SK-N-SH (cell line): ENCODE measurements at regions not wholly inside any gene's neighbourhood (a gene's known extent, or its start where the extent isn't known, plus 50 kb on each side); places are given as distances from the start of the nearest gene placed in this dataset.
"Not testable (repeated sequence)": the region's sequence is repeated elsewhere in the genome, so short reads cannot be mapped to it uniquely, and the experiment has no call there.

Experiments used
- CTCF ChIA-PET: fragments of 300-600, 350-600 bp; formaldehyde crosslinking; extraction: SDS; loops from one replicate; lab custom pipeline; 2021; lab: Yijun Ruan, JAX
- POLR2A ChIA-PET: fragments of 350-600 bp; sonication (Branson Sonifier 250); formaldehyde crosslinking; extraction: SDS; loops from one replicate; lab custom pipeline; 2020; ENCODE audit warnings: antibody characterized with exemption, inconsistent platforms; lab: Yijun Ruan, JAX
- DNase-seq: peaks from one replicate; pipeline ENCODE4 v3.0.0; 2012
- H2AFZ ChIP-seq: fragments of 200-600 bp; sonication (generic); 2 replicates; pipeline ENCODE4 v1.8.1; 2016; ENCODE audit warnings: antibody characterized with exemption, mild to moderate bottlenecking, low read depth
- H3F3A ChIP-seq: fragments of 200-600 bp; sonication (generic); replicated peaks from 2 replicates; pipeline ENCODE3; 2016; ENCODE audit warnings: antibody characterized with exemption, mild to moderate bottlenecking; ENCODE audit not compliant: insufficient read depth
- H3K27ac ChIP-seq, 2 experiments: fragments of 200-500 bp in 1 of 2; fragments of 200-600 bp in 1 of 2; sonication (Bioruptor generic) in 1 of 2; sonication (generic), shearing (Covaris generic) in 1 of 2; 2 replicates each; pipeline versions ENCODE4 v1.5.1 to v1.6.1; 2014 to 2016; ENCODE audit warnings: low read depth in 2 of 2, inconsistent platforms in 1 of 2, low read length in 1 of 2, mild to moderate bottlenecking in 1 of 2, mixed read lengths in 1 of 2
- H3K27me3 ChIP-seq: fragments of 200-600 bp; sonication (generic), shearing (Covaris generic); 2 replicates; pipeline ENCODE4 v1.6.1; 2016; ENCODE audit warnings: mixed run types; ENCODE audit not compliant: insufficient read depth
- H3K36me3 ChIP-seq, 2 experiments: fragments of 200-500 bp in 1 of 2; fragments of 200-600 bp in 1 of 2; sonication (Bioruptor generic) in 1 of 2; sonication (generic) in 1 of 2; replicated peaks in 1 of 2; 2 replicates each; pipeline versions ENCODE3 to v1.5.1; 2014 to 2016; ENCODE audit warnings: low read length in 1 of 2, mild to moderate bottlenecking in 1 of 2; ENCODE audit not compliant: insufficient read depth in 2 of 2, control insufficient read depth in 1 of 2
- H3K4me1 ChIP-seq, 2 experiments: fragments of 200-500 bp in 1 of 2; fragments of 200-600 bp in 1 of 2; sonication (Bioruptor generic) in 1 of 2; sonication (generic), shearing (Covaris generic) in 1 of 2; 2 replicates each; pipeline versions ENCODE4 v1.5.1 to v1.6.1; 2014 to 2016; ENCODE audit warnings: low read depth in 1 of 2, low read length in 1 of 2, mixed run types in 1 of 2; ENCODE audit not compliant: insufficient read depth in 2 of 2, control insufficient read depth in 1 of 2
- H3K4me2 ChIP-seq: fragments of 200-600 bp; sonication (generic), shearing (Covaris generic); 2 replicates; pipeline ENCODE4 v1.6.1; 2017; ENCODE audit warnings: mixed run types
- H3K4me3 ChIP-seq, 2 experiments: fragments of 200-500 bp in 1 of 2; fragments of 200-600 bp in 1 of 2; sonication (Bioruptor generic) in 1 of 2; sonication (generic), shearing (Covaris generic) in 1 of 2; 2 replicates each; pipeline versions ENCODE4 v1.5.1 to v1.8.1; 2014 to 2016; ENCODE audit warnings: low read depth in 2 of 2, inconsistent platforms in 1 of 2, low read length in 1 of 2, mild to moderate bottlenecking in 1 of 2, mixed read lengths in 1 of 2, moderate library complexity in 1 of 2
- H3K79me2 ChIP-seq: fragments of 200-600 bp; sonication (generic); 2 replicates; pipeline ENCODE4 v1.8.1; 2017; ENCODE audit warnings: mild to moderate bottlenecking; ENCODE audit not compliant: insufficient read depth
- H3K9ac ChIP-seq: fragments of 200-600 bp; sonication (generic); 2 replicates; pipeline ENCODE4 v1.6.1; 2017; ENCODE audit warnings: mixed run types
- H3K9me2 ChIP-seq: fragments of 200-600 bp; sonication (generic); 2 replicates; pipeline ENCODE4 v1.6.1; 2017; ENCODE audit warnings: mixed run types
- H3K9me3 ChIP-seq: fragments of 200-600 bp; sonication (generic); 2 replicates; pipeline ENCODE4 v1.6.1; 2017; ENCODE audit warnings: mixed run types, mild to moderate bottlenecking, moderate library complexity
- H4K20me1 ChIP-seq: fragments of 200-600 bp; sonication (generic); 2 replicates; pipeline ENCODE4 v1.6.1; 2017; ENCODE audit warnings: mild to moderate bottlenecking, mixed run types; ENCODE audit not compliant: insufficient read depth
- WGBS: methylation state at CpG from one replicate; pipeline ENCODE4 v1.1.6; 2017; ENCODE audit warnings: low lambda C conversion rate; 5-methylcytosine and 5-hydroxymethylcytosine counted together
- TF ChIP-seq, protein P1 (sequence below): IDR thresholded peaks from 2 replicates; pipeline ENCODE4; 2012

DNA sequence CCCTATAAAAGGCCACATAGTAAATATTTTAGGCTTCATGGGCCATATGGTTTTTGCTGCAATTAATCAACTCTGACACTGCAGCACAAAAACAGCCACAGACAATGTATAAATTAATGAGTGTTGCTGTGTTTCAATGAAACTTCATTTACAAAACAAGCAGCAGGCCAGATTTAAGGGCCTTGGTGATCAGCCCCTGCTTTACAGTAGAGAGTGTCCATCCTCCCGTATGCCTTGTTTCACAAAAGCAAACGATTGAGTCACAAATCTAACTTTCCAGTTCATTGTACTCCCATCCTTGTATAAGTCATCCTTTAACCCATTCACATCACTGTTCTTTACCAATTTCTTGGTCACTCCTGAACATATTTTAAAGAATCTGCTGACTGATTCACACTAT is 94.3 kb upstream of the NOX4 start:
- H3K9ac ChIP-seq, H3K27me3 ChIP-seq, H2AFZ ChIP-seq, H3K36me3 ChIP-seq, H4K20me1 ChIP-seq, H3K9me3 ChIP-seq, H3K4me3 ChIP-seq, H3K9me2 ChIP-seq, CTCF ChIA-PET, H3F3A ChIP-seq, H3K4me2 ChIP-seq, DNase-seq, H3K79me2 ChIP-seq, H3K4me1 ChIP-seq, POLR2A ChIA-PET: not testable (repeated sequence)
- H3K27ac ChIP-seq: peak overlapping the region in 1 of 2 experiments; percentile 28; a peak in 1 of 4 replicates
- WGBS: 20% methylated on average over 2 of the region's 2 CpGs

DNA sequence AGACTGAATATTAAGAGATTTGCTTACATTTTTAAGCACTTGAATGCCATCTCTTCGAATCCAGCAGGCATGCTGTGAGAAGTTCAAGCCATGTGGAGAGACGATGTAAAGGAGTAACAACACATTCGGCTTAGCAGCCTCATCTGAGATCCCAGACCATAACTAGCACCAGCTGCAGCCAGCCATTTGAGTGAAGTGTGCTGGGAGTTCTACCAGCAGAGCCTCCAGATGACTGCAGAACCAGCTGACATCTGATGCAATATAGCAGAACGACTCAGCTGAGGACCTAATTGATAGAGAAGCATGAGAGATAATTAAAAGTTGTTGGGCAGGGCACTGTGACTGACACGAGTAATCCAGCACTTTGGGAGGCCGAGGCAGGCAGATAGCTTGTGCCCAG is 98.2 kb upstream of the NOX4 start:
- DNase-seq, H3K79me2 ChIP-seq, H3K9me2 ChIP-seq, H3K27me3 ChIP-seq, H3F3A ChIP-seq, H3K9ac ChIP-seq, H4K20me1 ChIP-seq, H2AFZ ChIP-seq, CTCF ChIA-PET, H3K4me1 ChIP-seq, H3K9me3 ChIP-seq, H3K4me3 ChIP-seq, H3K36me3 ChIP-seq, H3K4me2 ChIP-seq, H3K27ac ChIP-seq, POLR2A ChIA-PET: not testable (repeated sequence)
- WGBS: 52% methylated on average over 5 of the region's 6 CpGs

DNA sequence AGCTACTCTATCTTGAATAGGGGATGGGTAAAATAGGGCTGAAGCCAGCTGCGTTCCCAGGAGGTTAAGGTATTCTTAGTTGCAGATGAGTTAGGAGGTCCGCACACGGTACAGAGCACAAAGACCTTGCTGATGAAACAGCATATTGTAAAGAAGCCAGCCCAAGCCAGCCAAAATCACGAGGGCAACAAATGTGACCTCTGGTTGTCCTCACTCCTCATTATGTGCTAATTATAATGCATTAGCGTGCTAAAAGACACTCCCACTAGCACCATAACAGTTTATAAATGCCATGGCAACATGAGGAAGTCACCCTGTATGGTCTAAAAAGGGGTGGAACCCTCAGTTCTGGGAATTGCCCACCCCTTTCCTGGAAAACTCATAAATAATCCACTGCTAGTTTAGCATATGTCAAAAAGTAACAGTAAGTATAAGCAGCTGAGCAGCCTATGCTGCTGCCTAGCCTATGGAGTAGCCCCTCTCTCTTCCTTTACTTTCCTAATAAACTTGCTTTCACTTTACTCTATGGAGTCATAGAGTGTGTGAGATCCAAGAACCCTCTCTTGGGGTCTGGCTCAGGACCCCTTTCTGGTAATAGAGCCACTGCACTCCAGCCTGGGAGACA is 98.9 kb upstream of the NOX4 start:
- CTCF ChIA-PET, H4K20me1 ChIP-seq, DNase-seq: not testable (repeated sequence)

DNA sequence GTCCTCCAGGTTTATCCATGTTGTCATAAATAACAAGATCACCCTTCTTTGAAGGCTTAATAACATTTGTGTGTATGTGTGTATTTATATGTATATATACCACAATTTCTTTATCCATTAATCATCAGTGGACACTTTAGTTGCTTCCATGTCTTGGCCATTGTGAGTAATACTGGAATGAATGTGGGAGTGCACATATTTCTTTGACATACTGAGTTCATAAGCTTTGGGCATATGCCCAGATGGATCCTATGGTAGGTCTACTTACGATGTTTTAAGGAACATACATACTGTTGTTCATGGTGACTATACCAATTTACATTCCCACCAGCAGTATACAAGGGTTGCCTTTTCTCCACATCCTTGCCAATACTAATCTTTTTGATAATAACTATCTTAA is 108.8 kb upstream of the TRIM77 start:
- H3K9me3 ChIP-seq, H2AFZ ChIP-seq, H3K4me2 ChIP-seq, DNase-seq, POLR2A ChIA-PET, H3K27me3 ChIP-seq, H3K9ac ChIP-seq, H3K79me2 ChIP-seq, H3K9me2 ChIP-seq, H4K20me1 ChIP-seq, CTCF ChIA-PET, H3K4me1 ChIP-seq, H3K36me3 ChIP-seq, H3K4me3 ChIP-seq, H3F3A ChIP-seq: not testable (repeated sequence)
- WGBS: 21% methylated on average over 1 of the region's 1 CpG
- H3K27ac ChIP-seq: peak overlapping the region in 1 of 2 experiments; percentile 4; a peak in 1 of 4 replicates
- TF ChIP-seq, protein P1, sequence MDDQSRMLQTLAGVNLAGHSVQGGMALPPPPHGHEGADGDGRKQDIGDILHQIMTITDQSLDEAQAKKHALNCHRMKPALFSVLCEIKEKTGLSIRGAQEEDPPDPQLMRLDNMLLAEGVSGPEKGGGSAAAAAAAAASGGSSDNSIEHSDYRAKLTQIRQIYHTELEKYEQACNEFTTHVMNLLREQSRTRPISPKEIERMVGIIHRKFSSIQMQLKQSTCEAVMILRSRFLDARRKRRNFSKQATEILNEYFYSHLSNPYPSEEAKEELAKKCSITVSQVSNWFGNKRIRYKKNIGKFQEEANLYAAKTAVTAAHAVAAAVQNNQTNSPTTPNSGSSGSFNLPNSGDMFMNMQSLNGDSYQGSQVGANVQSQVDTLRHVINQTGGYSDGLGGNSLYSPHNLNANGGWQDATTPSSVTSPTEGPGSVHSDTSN: peak; percentile 18; the same call in 1 of the 2 replicates

More for the DNA sequence above, 98.9 kb upstream of the NOX4 start:
- WGBS: 56% methylated on average over 5 of the region's 5 CpGs
- H3K36me3 ChIP-seq, H3K4me3 ChIP-seq, H3K9me2 ChIP-seq, POLR2A ChIA-PET, H2AFZ ChIP-seq, H3K79me2 ChIP-seq, H3K27ac ChIP-seq, H3K9me3 ChIP-seq, H3K4me1 ChIP-seq, H3K4me2 ChIP-seq, H3K27me3 ChIP-seq, H3F3A ChIP-seq, H3K9ac ChIP-seq: not testable (repeated sequence)
